UCSD-AML1 (cell line): ENCODE measurements at regions not wholly inside any gene's neighbourhood (a gene's known extent, or its start where the extent isn't known, plus 50 kb on each side); places are given as distances from the start of the nearest gene placed in this dataset.

Experiments used
- DNase-seq: peaks from one replicate; lab custom pipeline; 2025; ENCODE audit not compliant: unreplicated experiment; lab: John Stamatoyannopoulos, UW

DNA sequence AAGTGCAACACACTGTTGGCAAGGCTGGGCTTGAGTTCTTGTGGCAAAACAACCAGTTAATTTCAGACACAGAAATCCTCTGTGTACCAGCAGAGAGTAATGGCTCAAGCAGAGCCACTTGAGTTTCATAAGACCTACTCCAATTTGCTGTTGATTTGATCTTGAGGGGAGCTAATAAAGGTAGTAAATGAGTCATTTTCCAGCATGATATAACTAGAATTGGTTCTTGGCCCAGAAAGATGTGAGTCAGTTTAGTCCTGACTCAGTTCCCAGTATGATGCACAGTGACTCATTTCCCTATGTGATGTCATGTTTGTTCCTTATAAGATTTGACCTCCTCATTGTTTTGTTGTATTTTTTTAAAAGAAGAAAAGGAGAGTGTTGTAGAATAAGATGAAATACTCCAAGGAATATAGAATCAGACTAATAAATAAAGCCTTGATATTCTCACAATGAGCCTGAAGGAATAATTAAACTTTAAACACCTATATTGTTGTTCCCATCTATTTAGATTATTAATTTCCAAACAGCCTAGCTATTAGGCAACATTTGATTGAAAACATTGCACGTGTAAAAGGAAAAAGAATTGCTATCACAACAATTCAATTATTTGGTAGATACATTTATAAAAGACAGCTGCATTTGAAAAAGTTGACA lies 186.2 kb downstream of the REEP3 start:
- DNase-seq: no peak

GRCh38 chr10:63708421-63708820 lies 187.2 kb downstream of the REEP3 start:
- DNase-seq: no peak

- DNase-seq: no peak
Observed at GRCh38 chr10:63710703-63711102, 189.5 kb downstream of the REEP3 start.

- DNase-seq: no peak
Observed at GRCh38 chr10:63711361-63711760, 190.2 kb downstream of the REEP3 start.

DNA sequence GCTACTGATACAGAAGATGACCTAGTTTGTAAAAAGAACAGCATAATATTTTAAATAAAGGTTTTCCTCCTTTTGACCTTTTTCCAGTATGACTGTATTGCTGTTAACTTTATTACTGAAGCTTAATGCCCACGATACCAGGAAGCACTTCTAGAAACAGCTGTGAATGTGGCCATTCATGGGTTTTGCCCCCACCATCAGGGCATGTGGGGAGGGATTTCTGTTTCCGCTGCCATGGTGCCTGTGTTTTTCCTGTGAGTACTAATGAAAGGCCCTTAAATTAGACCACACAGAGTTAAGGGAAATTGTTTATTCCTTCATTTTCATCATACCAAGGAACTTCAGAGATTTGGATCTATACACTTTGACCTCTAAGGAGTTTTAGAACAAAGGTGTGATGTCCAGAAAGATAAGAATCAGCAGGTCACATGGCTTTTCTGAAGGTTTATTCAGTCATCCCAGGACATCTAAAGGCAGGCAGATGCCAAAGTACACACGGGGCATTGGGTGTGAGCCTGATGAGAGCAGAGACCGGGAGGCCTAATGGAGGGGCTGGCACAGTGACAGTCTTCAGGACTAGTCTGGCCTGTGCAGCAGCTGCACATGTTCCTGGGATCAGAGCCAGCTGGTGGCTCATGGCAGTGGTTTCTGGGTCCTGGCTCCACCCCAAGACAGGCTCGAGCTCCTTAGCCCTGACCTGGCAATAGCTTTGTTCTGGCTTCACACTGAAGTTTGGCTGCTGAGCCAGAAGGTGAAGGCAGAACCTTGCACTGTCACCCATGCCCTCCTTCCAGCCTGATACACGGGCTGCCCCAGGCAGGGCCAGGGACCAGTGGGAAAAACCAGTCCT lies 190.9 kb downstream of the REEP3 start:
- no peak for DNase-seq

GRCh38 chr10:63712717-63713115 lies 191.5 kb downstream of the REEP3 start:
- no peak for DNase-seq

DNA sequence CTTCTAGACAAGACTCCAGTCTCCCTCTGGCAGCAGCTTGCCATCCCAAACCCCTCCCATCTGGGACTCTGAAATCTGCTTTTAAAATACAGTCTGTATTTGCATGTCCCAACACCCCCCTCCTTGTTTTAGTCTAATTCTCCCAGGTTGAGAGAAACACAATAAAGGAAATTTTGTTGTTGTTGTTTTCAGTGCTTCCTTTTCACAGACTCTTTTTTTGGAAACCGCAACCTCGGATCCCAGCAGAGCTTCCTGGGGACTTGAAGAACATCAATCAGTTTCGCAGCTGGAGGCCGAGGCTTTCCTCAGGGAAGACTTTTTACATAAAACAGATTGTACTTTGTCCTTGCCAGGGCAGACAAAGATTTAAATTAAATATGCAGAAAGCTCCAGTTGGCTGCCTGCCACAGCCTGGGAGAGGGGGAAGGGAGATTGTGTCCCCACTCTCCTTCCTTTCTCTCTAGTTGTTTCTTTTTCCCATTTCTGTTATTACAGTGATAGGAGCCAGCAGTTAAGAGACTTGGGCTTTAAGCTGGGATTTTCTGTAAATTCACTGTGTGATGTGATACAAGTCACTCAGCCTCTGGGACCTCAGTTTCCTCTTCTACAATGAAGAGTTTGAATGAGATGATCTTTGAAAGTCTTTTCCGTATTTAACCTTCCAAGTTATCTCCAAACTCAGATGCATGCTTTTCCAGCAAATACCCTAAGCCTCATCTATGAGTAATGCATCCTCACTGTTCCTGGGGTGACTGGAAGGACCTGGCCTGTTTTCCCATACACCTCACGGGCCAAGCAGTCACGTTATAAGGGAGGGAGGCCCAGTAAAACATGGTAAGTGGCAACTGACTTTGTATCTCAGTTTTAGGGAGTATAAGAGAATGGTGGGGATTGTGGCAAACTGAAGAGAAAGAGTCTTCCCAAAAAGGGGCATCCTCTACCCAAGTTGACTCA lies 192.3 kb downstream of the REEP3 start:
- DNase-seq: no peak

- no peak for DNase-seq
Observed at GRCh38 chr10:63716016-63716580, 194.9 kb downstream of the REEP3 start.

- DNase-seq: no peak
Observed at GRCh38 chr10:63717027-63717715, 196.0 kb downstream of the REEP3 start.

DNA sequence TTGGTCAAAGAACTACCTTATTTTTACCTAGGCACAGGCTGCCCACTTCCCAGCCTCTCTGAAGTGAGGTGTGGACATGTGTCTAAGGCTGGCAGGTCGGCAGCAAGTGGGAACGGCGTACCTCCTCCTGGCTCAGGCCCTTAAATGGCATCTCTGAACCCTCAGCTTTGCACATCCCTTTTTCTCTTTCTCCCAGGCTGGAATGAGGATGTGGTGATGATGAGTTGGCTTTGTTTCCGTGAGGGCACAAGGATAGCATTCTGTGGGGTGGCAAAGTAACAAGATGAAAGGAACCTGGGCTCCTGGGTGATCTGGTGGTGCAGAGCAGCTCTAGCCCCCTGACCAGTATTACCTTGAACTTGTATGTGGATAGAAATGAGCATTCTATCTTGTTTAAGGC lies 196.8 kb downstream of the REEP3 start:
- DNase-seq: no peak

DNA sequence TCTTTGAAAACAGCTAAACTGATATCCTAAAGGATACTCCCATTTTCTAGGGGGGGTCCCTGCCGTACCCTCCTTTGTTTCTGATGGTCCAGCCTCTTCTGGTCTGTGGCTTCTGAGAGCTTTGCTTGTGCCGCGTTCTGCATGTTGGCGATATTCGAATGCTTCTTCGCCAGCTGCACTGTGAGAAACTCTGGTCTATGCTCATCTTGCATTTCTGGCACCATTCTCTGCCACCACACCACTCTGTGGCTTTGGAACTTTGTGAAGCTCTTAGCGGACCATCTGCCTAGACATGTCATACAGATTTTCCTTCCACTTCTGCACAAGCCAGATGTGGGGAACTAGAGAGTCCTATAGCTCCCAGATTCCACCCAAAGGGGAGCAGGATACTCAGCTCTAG lies 197.2 kb downstream of the REEP3 start:
- no peak for DNase-seq

DNA sequence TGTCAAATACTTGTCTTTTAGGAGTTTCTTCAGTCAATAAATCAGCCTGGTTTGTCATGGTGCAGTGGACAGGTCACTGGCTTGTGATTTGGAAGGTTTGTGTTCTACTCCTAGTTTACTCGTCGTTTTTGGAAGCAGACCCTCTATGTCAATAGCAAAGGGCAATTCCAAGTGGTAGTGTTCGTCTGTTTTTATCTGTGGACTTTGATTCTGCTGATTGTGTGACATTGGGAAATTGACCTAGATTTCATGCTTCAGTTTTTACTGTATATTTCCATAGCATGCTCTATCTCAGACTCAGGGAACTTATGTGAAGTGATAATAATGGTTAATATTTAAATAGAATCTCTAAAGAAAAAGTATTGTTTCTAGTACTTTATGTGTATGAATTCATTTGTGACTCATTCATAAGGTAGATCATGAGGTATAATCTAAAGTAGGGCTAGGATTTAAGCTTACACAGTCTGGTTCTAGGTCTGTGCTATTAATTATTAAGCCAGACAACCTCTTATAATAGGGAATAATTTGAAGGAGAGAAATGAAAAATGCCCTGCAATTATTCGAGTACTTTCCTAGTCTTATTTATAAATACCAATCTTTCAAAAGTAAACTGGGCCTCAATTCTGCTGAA lies 198.1 kb downstream of the REEP3 start:
- no peak for DNase-seq

- no peak for DNase-seq
Observed at GRCh38 chr10:63720072-63720537, 198.9 kb downstream of the REEP3 start.

GRCh38 chr10:63720676-63721075 lies 199.5 kb downstream of the REEP3 start:
- DNase-seq: no peak

DNA sequence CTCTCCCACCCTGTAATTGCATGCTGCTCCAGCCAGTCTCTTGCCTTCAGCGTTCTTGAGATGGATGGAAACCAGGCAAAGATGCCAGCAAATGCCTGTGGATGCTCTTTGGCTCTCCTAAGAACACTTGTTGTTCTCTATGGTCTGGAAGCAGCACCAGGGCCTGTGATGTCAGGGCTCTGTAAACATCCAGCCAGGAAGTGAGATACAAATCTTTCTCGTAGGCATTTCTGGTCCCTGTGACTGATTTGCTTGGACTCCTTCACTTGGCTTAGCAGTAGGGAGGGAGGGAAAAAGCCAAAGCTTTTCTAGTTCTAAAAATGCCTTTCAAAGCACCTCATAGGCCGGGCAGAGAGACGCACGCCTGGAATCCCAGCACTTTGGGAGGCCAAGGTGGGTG lies 201.3 kb downstream of the REEP3 start:
- DNase-seq: no peak

- DNase-seq: no peak
Observed at GRCh38 chr10:63723320-63723719, 202.1 kb downstream of the REEP3 start.

DNA sequence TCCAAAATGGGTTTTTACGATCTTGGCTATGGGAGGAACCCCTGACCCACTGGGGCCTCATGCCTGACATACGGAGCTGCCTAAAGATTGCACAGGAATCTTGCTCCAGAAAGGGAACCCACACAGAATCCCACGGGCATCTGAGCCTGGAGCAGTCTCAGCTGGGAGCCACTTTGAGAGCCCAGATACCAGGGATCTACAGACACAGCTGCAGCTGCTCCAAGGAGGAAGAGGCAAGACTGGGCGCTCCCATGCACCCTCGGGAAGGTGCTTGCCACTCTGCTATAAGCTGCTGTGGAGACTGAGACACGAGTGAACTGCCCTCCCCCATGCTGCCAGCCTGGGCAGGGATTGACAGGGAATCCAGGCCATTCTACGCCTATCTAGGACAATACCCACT lies 202.5 kb downstream of the REEP3 start:
- DNase-seq: no peak

GRCh38 chr10:63724922-63725321 lies 203.7 kb downstream of the REEP3 start:
- no peak for DNase-seq

DNA sequence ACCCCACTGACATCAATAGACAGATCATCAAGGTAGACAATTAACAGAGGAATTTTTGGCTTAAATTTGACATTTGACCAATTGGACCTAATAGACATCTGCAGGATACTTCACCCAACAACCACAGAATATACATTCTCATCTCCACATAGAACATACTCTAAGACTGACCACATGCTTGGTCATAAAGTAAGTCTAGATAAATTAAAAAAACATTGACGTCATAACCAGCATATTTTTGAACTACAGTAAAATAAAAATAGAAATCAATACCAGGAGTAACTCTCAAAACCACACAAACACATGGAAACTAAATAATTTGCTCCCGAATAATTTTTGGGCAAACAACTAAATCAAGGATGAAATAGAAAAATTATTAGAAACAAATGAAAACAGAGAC lies 205.7 kb downstream of the REEP3 start:
- no peak for DNase-seq

DNA sequence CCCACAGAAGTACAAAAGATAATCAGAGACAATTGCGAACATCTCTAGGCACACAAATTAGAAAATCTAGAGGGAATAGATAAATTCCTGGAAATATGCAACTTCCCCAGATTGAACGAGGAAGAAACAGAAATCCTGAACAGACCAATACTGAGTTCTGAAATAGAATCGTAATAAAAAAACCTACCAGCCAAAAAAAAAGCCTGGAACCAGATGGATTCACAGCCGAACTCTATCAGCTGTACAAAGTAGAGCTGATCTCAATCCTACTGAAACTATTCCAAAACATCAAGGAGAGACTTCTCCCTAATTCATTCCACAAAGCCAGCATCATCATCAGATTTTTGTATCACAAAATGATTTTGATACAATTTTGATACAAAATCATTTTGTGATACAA lies 206.4 kb downstream of the REEP3 start:
- no peak for DNase-seq
